ENCODE measurements at regions not wholly inside any gene's neighbourhood (a gene's known extent, or its start where the extent isn't known, plus 50 kb on each side); places are given as distances from the start of the nearest gene placed in this dataset.

GRCh38 chr6:115634887-115635286, 425.8 kb downstream of the FRK start:
- FAIRE-seq (no peak), DNase-seq (ENCODE audit: low read depth in 1 of 2, low spot score in 2 of 2) (no peak)
- H4K8ac ChIP-seq (ENCODE audit: extremely low read depth, insufficient read depth, low read length), result no peak overlapping the region
- H2BK5ac ChIP-seq (ENCODE audit: low read depth, low read length), result no peak overlapping the region
- no peak overlapping the region for H3K9ac ChIP-seq (replicated peaks in 1 of 4; ENCODE audit: extremely low read depth in 1 of 4, low read depth in 3 of 4, low read length in 3 of 4)
- POLR2A ChIA-PET (ENCODE audit: partially characterized antibody), result no interaction called here
- no peak overlapping the region for H2AFZ ChIP-seq (ENCODE audit: low read length)
- no peak overlapping the region for H2AK5ac ChIP-seq (ENCODE audit: low read depth, low read length)
- no peak for TF ChIP-seq MAFK (IDR thresholded peaks at IDR 0.05; ENCODE audit: low read depth, low read length)
- TF ChIP-seq ZNF274 (IDR thresholded peaks at IDR 0.05; ENCODE audit: borderline replicate concordance, extremely low read depth, low read length), result no peak
- TF ChIP-seq EP300 (IDR thresholded peaks at IDR 0.05; ENCODE audit: borderline replicate concordance in 1 of 2, low read depth in 2 of 2, low read length in 2 of 2), result no peak
- TF ChIP-seq RAD21 (IDR thresholded peaks at IDR 0.05 in 1 of 2, conservative IDR thresholded peaks at IDR 0.05 in 1 of 2; ENCODE audit: low read depth in 2 of 2, low read length in 2 of 2), result no peak
- TF ChIP-seq ATF3 (IDR thresholded peaks at IDR 0.05; ENCODE audit: insufficient read depth, low read depth, low read length), result no peak
- TF ChIP-seq TCF12 (IDR thresholded peaks at IDR 0.05; ENCODE audit: low read depth, low read length), result no peak
- no peak for TF ChIP-seq CBX5 (IDR thresholded peaks at IDR 0.05; ENCODE audit: low read depth, low read length)
- no peak for TF ChIP-seq JUN (IDR thresholded peaks at IDR 0.05; ENCODE audit: low read depth, low read length)
- TF ChIP-seq SP2 (IDR thresholded peaks at IDR 0.05; ENCODE audit: low read length), result no peak
- no peak for TF ChIP-seq POLR2A (IDR thresholded peaks at IDR 0.05; ENCODE audit: control extremely low read depth in 1 of 2, low read depth in 2 of 2, low read length in 2 of 2)
- no peak for TF ChIP-seq NRF1 (IDR thresholded peaks at IDR 0.05; ENCODE audit: low read depth, low read length)
- no peak overlapping the region for H4K5ac ChIP-seq (ENCODE audit: insufficient read length, low read depth, low read length)
- no peak overlapping the region for H3K27ac ChIP-seq (ENCODE audit: low read depth, low read length)
- H4K91ac ChIP-seq (replicated peaks; ENCODE audit: insufficient read length, low read length), result no peak overlapping the region
- H4K20me1 ChIP-seq (replicated peaks in 1 of 2; ENCODE audit: control insufficient read depth in 1 of 2, insufficient read depth in 2 of 2, low read length in 2 of 2), result no peaks in the 10 kb centered on the region
- H3K4me3 ChIP-seq (ENCODE audit: extremely low read depth in 1 of 4, insufficient read depth in 2 of 4, low read depth in 3 of 4, low read length in 4 of 4), result no peak overlapping the region
- no peak overlapping the region for H3K4me2 ChIP-seq (ENCODE audit: insufficient read depth in 1 of 2, low read depth in 2 of 2, low read length in 2 of 2)
- no peaks in the 10 kb centered on the region for H3K27me3 ChIP-seq (replicated peaks in 1 of 4; ENCODE audit: control insufficient read depth in 3 of 4, extremely low read depth in 1 of 4, insufficient read depth in 3 of 4, low read length in 3 of 4)
- no peaks in the 10 kb centered on the region for H3K79me1 ChIP-seq (ENCODE audit: low read depth, low read length)
- H3K36me3 ChIP-seq (ENCODE audit: control insufficient read depth in 2 of 4, insufficient read depth in 4 of 4, low read length in 3 of 4), result no peaks in the 10 kb centered on the region
- CTCF ChIA-PET (ENCODE audit: partially characterized antibody), result no interaction called here
- H3K4ac ChIP-seq (replicated peaks; ENCODE audit: insufficient read length, low read depth, low read length), result no peak overlapping the region
- no peaks in the 10 kb centered on the region for H3K79me2 ChIP-seq (ENCODE audit: control insufficient read depth in 1 of 2, insufficient read depth in 2 of 2, low read length in 2 of 2)
- H3K18ac ChIP-seq (ENCODE audit: extremely low read depth, low read length), result no peak overlapping the region
- no peaks in the 10 kb centered on the region for H3K9me3 ChIP-seq (ENCODE audit: insufficient read depth in 2 of 2, low read depth in 1 of 2, low read length in 1 of 2)
- H3K56ac ChIP-seq (replicated peaks; ENCODE audit: insufficient read length, low read depth, low read length), result no peak overlapping the region
- no peak overlapping the region for H2BK12ac ChIP-seq (ENCODE audit: low read depth, low read length)
- no peaks in the 10 kb centered on the region for H3K23me2 ChIP-seq (ENCODE audit: low read depth, low read length)
- no peak overlapping the region for H2BK15ac ChIP-seq (ENCODE audit: low read length)
- H3K14ac ChIP-seq (ENCODE audit: insufficient read length), result no peak overlapping the region
- no peak overlapping the region for H2BK20ac ChIP-seq (ENCODE audit: low read length)
- H3K4me1 ChIP-seq (replicated peaks in 1 of 4; ENCODE audit: control insufficient read depth in 3 of 4, insufficient read depth in 4 of 4, low read length in 3 of 4), result no peaks in the 10 kb centered on the region
- H2BK120ac ChIP-seq (replicated peaks; ENCODE audit: low read depth, low read length), result no peak overlapping the region
- no peak overlapping the region for H3K23ac ChIP-seq (ENCODE audit: insufficient read length)
